Fibroblast of villous mesenchyme (primary cell): ENCODE measurements at regions not wholly inside any gene's neighbourhood (a gene's known extent, or its start where the extent isn't known, plus 50 kb on each side); places are given as distances from the start of the nearest gene placed in this dataset.
"Not testable (repeated sequence)": the region's sequence is repeated elsewhere in the genome, so short reads cannot be mapped to it uniquely, and the experiment has no call there.

Experiments
- DNase-seq: peaks from one replicate; pipeline ENCODE4 v3.0.0-alpha.2; 2010; ENCODE audit warnings: low read depth
- H3K4me3 ChIP-seq: 2 replicates; pipeline ENCODE4 v1.5.1; 2011; ENCODE audit warnings: low read depth, mild to moderate bottlenecking, low read length
- CTCF ChIP-seq: IDR thresholded peaks from 2 replicates; pipeline ENCODE4 v1.5.1; 2012; ENCODE audit warnings: low read depth, mild to moderate bottlenecking, low read length; ENCODE audit not compliant: insufficient read depth

GRCh38 chr6:22151892-22152291 lies 144.9 kb downstream of the PRL start:
- no peak for TF ChIP-seq CTCF
- DNase-seq: no peak
- H3K4me3 ChIP-seq: no peak overlapping the region

GRCh38 chr6:22152841-22153240 lies 144.0 kb downstream of the PRL start:
- H3K4me3 ChIP-seq: no peak overlapping the region
- no peak for DNase-seq
- no peak for TF ChIP-seq CTCF

- TF ChIP-seq CTCF: no peak
- no peak overlapping the region for H3K4me3 ChIP-seq
- DNase-seq: peak; percentile 39
Observed at GRCh38 chr6:22153384-22154158, 143.3 kb downstream of the PRL start.

GRCh38 chr6:22155551-22155950 lies 141.3 kb downstream of the PRL start:
- TF ChIP-seq CTCF: no peak

GRCh38 chr6:22157233-22157632 lies 139.6 kb downstream of the PRL start:
- no peak overlapping the region for H3K4me3 ChIP-seq
- TF ChIP-seq CTCF: no peak

More at GRCh38 chr6:22155551-22155950, 141.3 kb downstream of the PRL start:
- no peak overlapping the region for H3K4me3 ChIP-seq
- DNase-seq: no peak

GRCh38 chr6:22164236-22164635 lies 132.6 kb downstream of the PRL start:
- TF ChIP-seq CTCF: no peak
- no peak for DNase-seq
- no peak overlapping the region for H3K4me3 ChIP-seq

More at GRCh38 chr6:22157233-22157632, 139.6 kb downstream of the PRL start:
- DNase-seq: no peak

- not testable (repeated sequence) for DNase-seq, H3K4me3 ChIP-seq
Observed at GRCh38 chr6:22171006-22171405, 125.8 kb downstream of the PRL start.

- not testable (repeated sequence) for H3K4me3 ChIP-seq, DNase-seq
Observed at GRCh38 chr6:22171885-22172284, 125.0 kb downstream of the PRL start.
